ENCODE measurements at regions not wholly inside any gene's neighbourhood (a gene's known extent, or its start where the extent isn't known, plus 50 kb on each side); places are given as distances from the start of the nearest gene placed in this dataset.
"Not testable (repeated sequence)": the region's sequence is repeated elsewhere in the genome, so short reads cannot be mapped to it uniquely, and the experiment has no call there.

GRCh38 chr12:127024791-127025190 lies 1242.2 kb upstream of the TMEM132C start:
- DNase-seq, result no peak

GRCh38 chr12:127025545-127025944 lies 1241.4 kb upstream of the TMEM132C start:
- DNase-seq, result no peak

- no peak for DNase-seq
Measured at GRCh38 chr12:127035011-127035879, 1231.7 kb upstream of the TMEM132C start.

- DNase-seq, result no peak
Measured at GRCh38 chr12:127038152-127038551, 1228.8 kb upstream of the TMEM132C start.

- no peak for DNase-seq
Measured at GRCh38 chr12:127038761-127039160, 1228.2 kb upstream of the TMEM132C start.

- no peak for DNase-seq
Measured at GRCh38 chr12:127041985-127042625, 1224.9 kb upstream of the TMEM132C start.

- DNase-seq, result no peak
Measured at GRCh38 chr12:127043731-127044130, 1223.2 kb upstream of the TMEM132C start.

- peak in 2 of 3 donors; percentile 3 to 7 for DNase-seq
Measured at GRCh38 chr12:127044836-127045235, 1222.1 kb upstream of the TMEM132C start.

- DNase-seq, result no peak
Measured at GRCh38 chr12:127046467-127046866, 1220.5 kb upstream of the TMEM132C start.

GRCh38 chr12:127048057-127048456 lies 1218.9 kb upstream of the TMEM132C start:
- DNase-seq, result no peak

GRCh38 chr12:127048525-127048924 lies 1218.4 kb upstream of the TMEM132C start:
- not testable (repeated sequence) for DNase-seq

GRCh38 chr12:127051139-127051538 lies 1215.8 kb upstream of the TMEM132C start:
- no peak for DNase-seq

GRCh38 chr12:127052511-127053232 lies 1214.3 kb upstream of the TMEM132C start:
- DNase-seq, result peak in 1 of 3 donors; percentile 30

- peak in 1 of 3 donors; percentile 22 for DNase-seq
Measured at GRCh38 chr12:127054531-127054930, 1212.4 kb upstream of the TMEM132C start.

- DNase-seq, result no peak
Measured at GRCh38 chr12:127060310-127060847, 1206.6 kb upstream of the TMEM132C start.

GRCh38 chr12:127060933-127061332 lies 1206.0 kb upstream of the TMEM132C start:
- no peak for DNase-seq

- no peak for DNase-seq
Measured at GRCh38 chr12:127063339-127064072, 1203.5 kb upstream of the TMEM132C start.

GRCh38 chr12:127064207-127064606 lies 1202.8 kb upstream of the TMEM132C start:
- no peak for DNase-seq

- DNase-seq, result no peak
Measured at GRCh38 chr12:127065595-127065994, 1201.4 kb upstream of the TMEM132C start.

- DNase-seq, result no peak
Measured at GRCh38 chr12:127070515-127071157, 1196.3 kb upstream of the TMEM132C start.

- DNase-seq, result no peak
Measured at GRCh38 chr12:127074161-127074560, 1192.8 kb upstream of the TMEM132C start.

Measured in muscle of back (tissue), 3 donors.